ENCODE measurements at regions not wholly inside any gene's neighbourhood (a gene's known extent, or its start where the extent isn't known, plus 50 kb on each side); places are given as distances from the start of the nearest gene placed in this dataset.

GRCh38 chr1:200260597-200261335 lies 149.1 kb downstream of the ZNF281 start:
- H3K4ac ChIP-seq (ENCODE audit: low read depth, low read length) = no peak overlapping the region
- Mint-ChIP-seq H3K9me3 (no peaks in the 10 kb centered on the region), H3K4me1 (no peaks in the 10 kb centered on the region), H3K4me3 (no peak overlapping the region), H3K36me3 (ENCODE audit: insufficient read depth in 1 of 3, low read depth in 3 of 3) (no peaks in the 10 kb centered on the region), H3K27ac (no peak overlapping the region), H3K27me3 (ENCODE audit: low read depth) (no peaks in the 10 kb centered on the region)
- H2BK120ac ChIP-seq (ENCODE audit: low read depth, low read length, poor library complexity, severe bottlenecking) = no peak overlapping the region
- H3K18ac ChIP-seq (ENCODE audit: insufficient read length, low read depth, low read length) = no peak overlapping the region
- H2BK12ac ChIP-seq (ENCODE audit: insufficient read length, low read depth, low read length) = no peak overlapping the region
- H3K79me1 ChIP-seq (ENCODE audit: insufficient read depth, low read depth, low read length, poor library complexity, severe bottlenecking) = no peaks in the 10 kb centered on the region
- no CpG with 5 or more reads among the region's 5 CpGs for WGBS (ENCODE audit: extremely low coverage, insufficient read length, low lambda C conversion rate)
- H3K23me2 ChIP-seq (ENCODE audit: insufficient read length, low read depth, low read length, poor library complexity, severe bottlenecking) = no peaks in the 10 kb centered on the region
- no peak for DNase-seq
- no peak overlapping the region for H4K91ac ChIP-seq (ENCODE audit: insufficient read length, low read depth, low read length)
- no peak overlapping the region for H3K56ac ChIP-seq (ENCODE audit: insufficient read length, low read depth, low read length)
- no peaks in the 10 kb centered on the region for H4K20me1 ChIP-seq (ENCODE audit: control insufficient read depth, insufficient read depth, insufficient read length)
- no peak overlapping the region for H3K9ac ChIP-seq (ENCODE audit: extremely low read depth, insufficient read length, low read length)
- H4K5ac ChIP-seq (ENCODE audit: insufficient read length, low read depth, low read length) = no peak overlapping the region
- no peak overlapping the region for H2BK20ac ChIP-seq (ENCODE audit: low read depth, low read length, poor library complexity, severe bottlenecking)
- no peak overlapping the region for H4K8ac ChIP-seq (replicated peaks; ENCODE audit: insufficient read length, low read depth, low read length)
- no peak overlapping the region for H2AFZ ChIP-seq (ENCODE audit: low read length)
- no peak overlapping the region for H3K4me2 ChIP-seq (ENCODE audit: insufficient read depth, insufficient read length, low read length)
- H3K9me3 ChIP-seq (ENCODE audit: control insufficient read depth, low read depth, low read length) = no peaks in the 10 kb centered on the region
- H3K4me1 ChIP-seq (ENCODE audit: insufficient read depth, low read length) = no peaks in the 10 kb centered on the region
- H2BK15ac ChIP-seq (ENCODE audit: low read depth, low read length) = no peak overlapping the region
- no peak overlapping the region for H2AK5ac ChIP-seq (ENCODE audit: insufficient read length, low read length)
- no peak for TF ChIP-seq CTCF (conservative IDR thresholded peaks at IDR 0.05)
- no peak overlapping the region for H3T11ph ChIP-seq (ENCODE audit: low read length)
- H3K27me3 ChIP-seq (ENCODE audit: insufficient read depth, low read length) = no peaks in the 10 kb centered on the region
- no peak overlapping the region for H3K14ac ChIP-seq (ENCODE audit: insufficient read depth, low read length)
- no peaks in the 10 kb centered on the region for H3K79me2 ChIP-seq (ENCODE audit: insufficient read depth, low read length)
- H3K23ac ChIP-seq (ENCODE audit: insufficient read length, low read depth, low read length) = no peak overlapping the region
- H2BK5ac ChIP-seq (ENCODE audit: insufficient read length, low read length) = no peak overlapping the region
- no peak overlapping the region for H3K27ac ChIP-seq (ENCODE audit: insufficient read length, low read depth, low read length)

Data from H9 (cell line).